A549 (cell line): ENCODE measurements at regions not wholly inside any gene's neighbourhood (a gene's known extent, or its start where the extent isn't known, plus 50 kb on each side); places are given as distances from the start of the nearest gene placed in this dataset.

ENCODE experiments used
- ATAC-seq, 2 experiments: fragments of 200-7000 bp in 1 of 2; fragments of >200 bp in 1 of 2; cut with Nextera tagmentation in 1 of 2; cut with Tn5 transposase in 1 of 2; 3 replicates each; pipeline versions ENCODE4 v1.8.0 to v1.9.1; 2018 to 2020; ENCODE audit warnings: mild to moderate bottlenecking in 1 of 2, moderate library complexity in 1 of 2
- CTCF ChIA-PET: fragments of 300-600 bp; sonication (Branson Sonifier 250); formaldehyde crosslinking; extraction: SDS; loops from one replicate; lab custom pipeline; 2021; ENCODE audit warnings: antibody characterized with exemption, inconsistent platforms; lab: Yijun Ruan, JAX
- POLR2A ChIA-PET: fragments of 350-600 bp; formaldehyde crosslinking; extraction: SDS; loops from one replicate; lab custom pipeline; 2021; ENCODE audit warnings: antibody characterized with exemption, inconsistent platforms; lab: Yijun Ruan, JAX
- DNase-seq, 2 experiments: peaks; one replicate each; pipeline versions ENCODE4 v3.0.0 to v3.0.0-alpha.2; 2011 to 2016; ENCODE audit warnings: low read depth in 1 of 2, low spot score in 1 of 2
- FAIRE-seq: peaks from 2 replicates; lab custom pipeline; 2011; peaks lifted over from hg19 to GRCh38; lab: Jason Lieb, UNC
- H3K27ac ChIP-seq, 2 experiments: fragments of >200 bp; sonication (Bioruptor Twin); formaldehyde crosslinking; 3 replicates each; pipeline ENCODE4 v1.5.1; 2016 to 2017
- H3K4me1 ChIP-seq: fragments of >200 bp; sonication (Bioruptor Twin); formaldehyde crosslinking; 3 replicates; pipeline ENCODE4 v1.6.1; 2016
- H3K4me2 ChIP-seq: fragments of >200 bp; sonication (Bioruptor Twin); formaldehyde crosslinking; 3 replicates; pipeline ENCODE4 v1.6.1; 2016
- H3K4me3 ChIP-seq: fragments of >200 bp; sonication (Bioruptor Twin); formaldehyde crosslinking; 3 replicates; pipeline ENCODE4 v1.5.1; 2016
- H3K9me3 ChIP-seq: fragments of >200 bp; sonication (Bioruptor Twin); formaldehyde crosslinking; 3 replicates; pipeline ENCODE4 v1.6.1; 2016
- ATOH8 ChIP-seq: fragments of 250-450 bp; sonication (Bioruptor Pico); IDR thresholded peaks from 2 replicates; pipeline ENCODE4 v1.5.0; 2020; ENCODE audit warnings: low read depth, mild to moderate bottlenecking, moderate library complexity
- BHLHE40 ChIP-seq: IDR thresholded peaks from 2 replicates; pipeline ENCODE4 v1.6.1; 2012; ENCODE audit warnings: low read depth, low read length, inconsistent platforms
- CHD4 ChIP-seq: fragments of 200-600 bp; sonication (generic); IDR thresholded peaks from 2 replicates; pipeline ENCODE4 v1.6.1; 2016; ENCODE audit warnings: antibody characterized with exemption, mild to moderate bottlenecking, borderline replicate concordance
- CTCF ChIP-seq: fragments of >200 bp; sonication (Bioruptor Twin); formaldehyde crosslinking; IDR thresholded peaks from 3 replicates; pipeline ENCODE4 v1.5.1; 2016
- E2F6 ChIP-seq: IDR thresholded peaks from 2 replicates; pipeline ENCODE4 v1.6.1; 2012; ENCODE audit warnings: low read depth, borderline replicate concordance
- ESRRA ChIP-seq: fragments of 150-350 bp; IDR thresholded peaks from 2 replicates; pipeline ENCODE4 v1.6.1; 2014; ENCODE audit warnings: mild to moderate bottlenecking, low read length, borderline replicate concordance
- FOSL2 ChIP-seq, 2 experiments: fragments of 450-650 bp in 1 of 2; fragments of >200 bp in 1 of 2; sonication (Bioruptor Twin) in 1 of 2; formaldehyde crosslinking; IDR thresholded peaks; 2 replicates each; pipeline versions ENCODE4 v1.5.0 to v1.6.1; 2016 to 2020; ENCODE audit warnings: mild to moderate bottlenecking in 1 of 2, moderate library complexity in 1 of 2
- HDAC2 ChIP-seq: fragments of 200-600 bp; sonication (generic); IDR thresholded peaks from 2 replicates; pipeline ENCODE4 v1.6.1; 2016
- HEYL ChIP-seq: fragments of 250-450 bp; sonication (Bioruptor Pico); IDR thresholded peaks from 2 replicates; pipeline ENCODE4 v1.8.0; 2021; ENCODE audit warnings: mild to moderate bottlenecking, moderate library complexity
- HOXA7 ChIP-seq: fragments of 250-450 bp; sonication (Bioruptor Pico); IDR thresholded peaks from 2 replicates; pipeline ENCODE4 v1.5.0; 2020; ENCODE audit warnings: mild to moderate bottlenecking, moderate library complexity
- HOXB5 ChIP-seq: fragments of 250-450 bp; sonication (Bioruptor Pico); IDR thresholded peaks from 2 replicates; pipeline ENCODE4 v1.5.0; 2020; ENCODE audit warnings: mild to moderate bottlenecking, moderate library complexity
- JUNB ChIP-seq: fragments of >200 bp; sonication (Bioruptor Twin); formaldehyde crosslinking; IDR thresholded peaks from 2 replicates; pipeline ENCODE4 v1.6.1; 2016
- KDM1A ChIP-seq: fragments of 200-600 bp; sonication (generic); IDR thresholded peaks from 2 replicates; pipeline ENCODE4 v1.6.1; 2016; ENCODE audit warnings: low read depth, mild to moderate bottlenecking
- MAX ChIP-seq: IDR thresholded peaks from 2 replicates; pipeline ENCODE4 v1.6.1; 2012
- MAZ ChIP-seq: fragments of 150-350 bp; IDR thresholded peaks from 2 replicates; pipeline ENCODE4 v1.6.1; 2014; ENCODE audit warnings: antibody characterized with exemption, low read depth, low read length, borderline replicate concordance
- MYC ChIP-seq: IDR thresholded peaks from 2 replicates; pipeline ENCODE4 v1.6.1; 2012; ENCODE audit warnings: mild to moderate bottlenecking, inconsistent platforms, low read length, improper control_type of control experiment, borderline replicate concordance
- RAD21 ChIP-seq, 2 experiments: fragments of >200 bp in 1 of 2; sonication (Bioruptor Twin) in 1 of 2; formaldehyde crosslinking in 1 of 2; IDR thresholded peaks in 1 of 2; conservative IDR thresholded peaks in 1 of 2; 2 replicates in 1 of 2; 3 replicates in 1 of 2; pipeline ENCODE4 v1.6.1; 2012 to 2018; ENCODE audit warnings: inconsistent platforms in 1 of 2
- RARB ChIP-seq: fragments of 250-450 bp; sonication (Bioruptor Pico); IDR thresholded peaks from 2 replicates; pipeline ENCODE4 v1.8.0; 2021; ENCODE audit warnings: mild to moderate bottlenecking, moderate library complexity
- REST ChIP-seq: fragments of 200-600 bp; sonication (generic); IDR thresholded peaks from 2 replicates; pipeline ENCODE4 v1.6.1; 2016; ENCODE audit warnings: antibody characterized with exemption, mild to moderate bottlenecking, moderate library complexity
- SMC3 ChIP-seq: fragments of >200 bp; sonication (Bioruptor Twin); formaldehyde crosslinking; IDR thresholded peaks from 3 replicates; pipeline ENCODE4 v1.6.1; 2018; ENCODE audit warnings: inconsistent platforms
- TP53 ChIP-seq: fragments of 250-450 bp; sonication (Bioruptor Pico); IDR thresholded peaks from 2 replicates; pipeline ENCODE4 v1.5.0; 2021; ENCODE audit warnings: mild to moderate bottlenecking, moderate library complexity
- ZC3H11A ChIP-seq: fragments of 450-650 bp; IDR thresholded peaks from 2 replicates; pipeline ENCODE4 v1.6.1; 2014; ENCODE audit warnings: antibody characterized with exemption, mild to moderate bottlenecking
- ZFP36 ChIP-seq: fragments of 450-650 bp; IDR thresholded peaks from 2 replicates; pipeline ENCODE4 v1.6.1; 2014; ENCODE audit warnings: borderline replicate concordance; ENCODE audit not compliant: partially characterized antibody
- ZSCAN20 ChIP-seq: fragments of 250-450 bp; sonication (Bioruptor Pico); IDR thresholded peaks from 2 replicates; pipeline ENCODE4 v1.8.0; 2022; ENCODE audit warnings: mild to moderate bottlenecking, moderate library complexity
- WGBS: methylation state at CpG from one replicate; pipeline ENCODE4 v1.1.6; 2017; ENCODE audit errors: missing lambda C conversion rate; 5-methylcytosine and 5-hydroxymethylcytosine counted together

GRCh38 chr2:129847043-129847442 is 132.4 kb upstream of the RAB6C start:
- Histone ChIP-seq H3K27ac (no peak overlapping the region), H3K9me3 (no peaks in the 10 kb centered on the region), H3K4me3 (no peak overlapping the region), H3K4me1 (no peaks in the 10 kb centered on the region), H3K4me2 (no peak overlapping the region)
- FAIRE-seq: no peak
- ChIA-PET CTCF (no interaction called here), POLR2A (no interaction called here)
- no peak for DNase-seq
- TF ChIP-seq KDM1A (no peak), CHD4 (no peak), JUNB (no peak), HEYL (no peak), ATOH8 (CRISPR knock-in tag) (no peak), MAX (no peak), ESRRA (no peak), MYC (no peak), MAZ (no peak), HOXB5 (no peak), TP53 (CRISPR knock-in tag) (no peak), HOXA7 (CRISPR knock-in tag) (no peak), HDAC2 (no peak), ZSCAN20 (CRISPR knock-in tag) (no peak), BHLHE40 (no peak), REST (no peak), CTCF (no peak), ZFP36 (no peak), ZC3H11A (no peak), SMC3 (no peak)
- WGBS: 0% methylated on average over 1 of the region's 1 CpG
- ATAC-seq: no peak

GRCh38 chr2:129849559-129850160 is 129.8 kb upstream of the RAB6C start:
- H3K9me3 ChIP-seq: no peaks in the 10 kb centered on the region
- FAIRE-seq (peak; percentile 43), ATAC-seq (peak; percentile 64 to 89; a peak in 5 of 6 replicates), DNase-seq (peak; percentile 29 to 76)
- H3K27ac ChIP-seq: no peak overlapping the region
- TF ChIP-seq RARB (CRISPR knock-in tag) (no peak), E2F6 (no peak), RAD21 (conservative IDR thresholded peaks at IDR 0.05 in 1 of 2, IDR thresholded peaks at IDR 0.05 in 1 of 2) (peak; percentile 75 to 76), FOSL2 (IDR thresholded peaks at IDR 0.05) (no peak), FOSL2 (CRISPR knock-in tag; IDR thresholded peaks at IDR 0.05) (no peak), SMC3 (peak; percentile 56), ATOH8 (CRISPR knock-in tag) (no peak), CTCF (peak; percentile 69)
- WGBS: 2% methylated on average over 6 of the region's 6 CpGs
- H3K4me3 ChIP-seq: no peak overlapping the region
- CTCF ChIA-PET: interaction anchor here (0.9 to 1.5 kb wide), 5 partner anchors 11 to 81 kb away, joined by 3 to 8 read pairs (median 3); no protein-coding TSS in a partner anchor
- no peak overlapping the region; the same call in 2 of the 3 replicates for H3K4me2 ChIP-seq
- POLR2A ChIA-PET: no interaction called here
- H3K4me1 ChIP-seq: no peaks in the 10 kb centered on the region
